Trophoblast cell (in vitro differentiated cells and primary cell): ENCODE measurements at regions not wholly inside any gene's neighbourhood (a gene's known extent, or its start where the extent isn't known, plus 50 kb on each side); places are given as distances from the start of the nearest gene placed in this dataset.

Source experiments
- DNase-seq, 2 donors: peaks; one replicate each; pipeline ENCODE4 v3.0.0-alpha.2; 2016
- H2AFZ ChIP-seq: 2 replicates; pipeline ENCODE4 v1.6.1; 2013; ENCODE audit warnings: low read length, moderate library complexity, mild to moderate bottlenecking; ENCODE audit not compliant: insufficient read depth, poor library complexity
- H2AK5ac ChIP-seq: 2 replicates; pipeline ENCODE4 v1.6.1; 2013; ENCODE audit warnings: mild to moderate bottlenecking, low read length
- H2BK120ac ChIP-seq: 2 replicates; pipeline ENCODE4 v1.6.1; 2013; ENCODE audit warnings: low read length, mild to moderate bottlenecking, moderate library complexity; ENCODE audit not compliant: insufficient read depth, poor library complexity
- H2BK12ac ChIP-seq: 2 replicates; pipeline ENCODE4 v1.6.1; 2013; ENCODE audit warnings: mild to moderate bottlenecking, low read length, moderate library complexity
- H2BK5ac ChIP-seq: 2 replicates; pipeline ENCODE4 v1.6.1; 2013; ENCODE audit warnings: low read length, low read depth, moderate library complexity, mild to moderate bottlenecking; ENCODE audit not compliant: poor library complexity
- H3K14ac ChIP-seq: 2 replicates; pipeline ENCODE4 v1.6.1; 2013; ENCODE audit warnings: mild to moderate bottlenecking, low read length
- H3K18ac ChIP-seq: 2 replicates; pipeline ENCODE4 v1.6.1; 2013; ENCODE audit warnings: mild to moderate bottlenecking, low read length
- H3K23ac ChIP-seq: 2 replicates; pipeline ENCODE4 v1.6.1; 2013; ENCODE audit warnings: low read length
- H3K27ac ChIP-seq: 2 replicates; pipeline ENCODE4 v1.5.1; 2013; ENCODE audit warnings: low read depth, mild to moderate bottlenecking, inconsistent platforms, low read length, moderate library complexity
- H3K27me3 ChIP-seq: 2 replicates; pipeline ENCODE4 v1.6.1; 2013; ENCODE audit warnings: inconsistent platforms, mild to moderate bottlenecking, low read length, moderate library complexity; ENCODE audit not compliant: insufficient read depth
- H3K36me3 ChIP-seq, 2 experiments: 1 replicate in 1 of 2; 2 replicates in 1 of 2; pipeline ENCODE4 v1.6.1; 2013; ENCODE audit warnings: low read length in 2 of 2, mild to moderate bottlenecking in 2 of 2, moderate library complexity in 1 of 2; ENCODE audit not compliant: insufficient read depth in 2 of 2, control insufficient read depth in 1 of 2
- H3K4ac ChIP-seq: 2 replicates; pipeline ENCODE4 v1.6.1; 2013; ENCODE audit warnings: low read depth, mild to moderate bottlenecking, low read length, moderate library complexity
- H3K4me1 ChIP-seq, 2 experiments: 1 replicate in 1 of 2; 2 replicates in 1 of 2; pipeline ENCODE4 v1.6.1; 2013; ENCODE audit warnings: low read length in 2 of 2, mild to moderate bottlenecking in 2 of 2, moderate library complexity in 1 of 2; ENCODE audit not compliant: insufficient read depth in 2 of 2, control insufficient read depth in 1 of 2
- H3K4me2 ChIP-seq: 2 replicates; pipeline ENCODE4 v1.6.1; 2013; ENCODE audit warnings: inconsistent platforms, mild to moderate bottlenecking, low read length, moderate library complexity
- H3K4me3 ChIP-seq: 2 replicates; pipeline ENCODE4 v1.5.1; 2013; ENCODE audit warnings: mild to moderate bottlenecking, low read depth, low read length, inconsistent platforms
- H3K79me1 ChIP-seq: one replicate; pipeline ENCODE4 v1.6.1; 2013; ENCODE audit warnings: low read length
- H3K79me2 ChIP-seq: 2 replicates; pipeline ENCODE4 v1.6.1; 2013; ENCODE audit warnings: low read length, mild to moderate bottlenecking; ENCODE audit not compliant: control insufficient read depth, insufficient read depth, poor library complexity
- H3K9ac ChIP-seq: 2 replicates; pipeline ENCODE4 v1.6.1; 2013; ENCODE audit warnings: mild to moderate bottlenecking, low read length
- H3K9me3 ChIP-seq: 2 replicates; pipeline ENCODE4 v1.6.1; 2013; ENCODE audit warnings: low read depth, mild to moderate bottlenecking, control low read depth, inconsistent platforms, low read length; ENCODE audit not compliant: insufficient read depth
- H4K12ac ChIP-seq: 2 replicates; pipeline ENCODE4 v1.6.1; 2013; ENCODE audit warnings: low read depth, mild to moderate bottlenecking, low read length, moderate library complexity
- H4K8ac ChIP-seq: 2 replicates; pipeline ENCODE4 v1.6.1; 2013; ENCODE audit warnings: low read depth, mild to moderate bottlenecking, low read length, moderate library complexity
- H4K91ac ChIP-seq: one replicate; pipeline ENCODE4 v1.6.1; 2013; ENCODE audit warnings: low read depth, mild to moderate bottlenecking, low read length, moderate library complexity
- WGBS: extraction: QIAGEN DNeasy Blood & Tissue Kit; methylation state at CpG from one replicate; pipeline ENCODE4 v1.1.7; 2013; ENCODE audit warnings: missing lambda C conversion rate; ENCODE audit not compliant: insufficient read length, insufficient coverage; ENCODE audit errors: extremely low coverage; 5-methylcytosine and 5-hydroxymethylcytosine counted together

- Histone ChIP-seq H2AFZ (no peak overlapping the region), H2BK12ac (no peak overlapping the region), H3K4me3 (no peak overlapping the region), H3K27me3 (no peaks in the 10 kb centered on the region), H3K18ac (no peak overlapping the region), H3K14ac (no peak overlapping the region), H4K91ac (no peak overlapping the region), H3K9ac (no peak overlapping the region), H3K9me3 (peaks cover 15% of the 10 kb centered on the region), H3K4me2 (no peak overlapping the region), H3K4ac (no peak overlapping the region), H3K23ac (no peak overlapping the region), H3K4me1 (no peaks in the 10 kb centered on the region), H3K79me2 (no peaks in the 10 kb centered on the region), H3K27ac (no peak overlapping the region), H2BK120ac (no peak overlapping the region), H4K12ac (no peak overlapping the region), H2AK5ac (no peak overlapping the region), H4K8ac (no peak overlapping the region), H3K79me1 (no peaks in the 10 kb centered on the region), H3K36me3 (no peaks in the 10 kb centered on the region), H2BK5ac (no peak overlapping the region)
- no peak for DNase-seq
- no CpG with 5 or more reads among the region's 4 CpGs for WGBS
Observed at GRCh38 chr5:135750506-135750905, 84.0 kb upstream of the SLC25A48 start.

GRCh38 chr5:135747824-135748223, 86.6 kb upstream of the SLC25A48 start:
- H3K79me2 ChIP-seq, result no peaks in the 10 kb centered on the region
- DNase-seq, result no peak
- no peak overlapping the region for H2BK120ac ChIP-seq
- no peak overlapping the region for H4K12ac ChIP-seq
- no peak overlapping the region for H2BK12ac ChIP-seq
- H3K27ac ChIP-seq, result no peak overlapping the region
- H3K27me3 ChIP-seq, result no peaks in the 10 kb centered on the region
- no CpG with 5 or more reads among the region's 2 CpGs for WGBS
- H3K4me3 ChIP-seq, result no peak overlapping the region
- H3K4me2 ChIP-seq, result no peak overlapping the region
- no peak overlapping the region for H3K23ac ChIP-seq
- H3K4me1 ChIP-seq, result no peaks in the 10 kb centered on the region
- no peak overlapping the region for H3K14ac ChIP-seq
- H3K36me3 ChIP-seq, result no peaks in the 10 kb centered on the region
- H3K4ac ChIP-seq, result no peak overlapping the region
- no peak overlapping the region for H2BK5ac ChIP-seq
- no peak overlapping the region for H4K8ac ChIP-seq
- H2AFZ ChIP-seq, result no peak overlapping the region
- no peak overlapping the region for H3K18ac ChIP-seq
- no peak overlapping the region for H3K9ac ChIP-seq
- H3K79me1 ChIP-seq, result no peaks in the 10 kb centered on the region
- peaks cover 17% of the 10 kb centered on the region for H3K9me3 ChIP-seq
- H2AK5ac ChIP-seq, result no peak overlapping the region
- H4K91ac ChIP-seq, result no peak overlapping the region

- Histone ChIP-seq H2BK120ac (no peak overlapping the region), H3K9ac (no peak overlapping the region), H3K27ac (no peak overlapping the region), H4K12ac (no peak overlapping the region), H3K4me2 (no peak overlapping the region), H2AFZ (no peak overlapping the region), H2AK5ac (no peak overlapping the region), H3K79me2 (no peaks in the 10 kb centered on the region), H3K4me1 (no peaks in the 10 kb centered on the region), H2BK12ac (no peak overlapping the region), H2BK5ac (no peak overlapping the region), H4K8ac (no peak overlapping the region), H4K91ac (no peak overlapping the region), H3K4me3 (peak overlapping the region; percentile 49), H3K27me3 (no peaks in the 10 kb centered on the region), H3K18ac (no peak overlapping the region), H3K9me3 (peaks cover 16% of the 10 kb centered on the region), H3K79me1 (no peaks in the 10 kb centered on the region), H3K23ac (no peak overlapping the region), H3K14ac (no peak overlapping the region), H3K4ac (no peak overlapping the region), H3K36me3 (no peaks in the 10 kb centered on the region)
- DNase-seq, result no peak
- no CpG with 5 or more reads among the region's 18 CpGs for WGBS
Observed at GRCh38 chr5:135745897-135746500, 88.5 kb upstream of the SLC25A48 start.

GRCh38 chr5:135743705-135744411, 90.6 kb upstream of the SLC25A48 start:
- no peak overlapping the region for H3K4ac ChIP-seq

More at GRCh38 chr5:135743705-135744411, 90.6 kb upstream of the SLC25A48 start:
- Histone ChIP-seq H3K9ac (no peak overlapping the region), H3K23ac (no peak overlapping the region), H3K4me2 (no peak overlapping the region), H4K12ac (no peak overlapping the region), H4K8ac (no peak overlapping the region), H3K4me3 (no peak overlapping the region), H4K91ac (no peak overlapping the region), H3K27me3 (no peaks in the 10 kb centered on the region), H3K36me3 (no peaks in the 10 kb centered on the region), H3K79me2 (no peaks in the 10 kb centered on the region), H3K9me3 (peaks cover 12% of the 10 kb centered on the region), H2AFZ (no peak overlapping the region), H2BK12ac (no peak overlapping the region), H2BK120ac (no peak overlapping the region), H3K27ac (no peak overlapping the region), H3K14ac (no peak overlapping the region), H2BK5ac (no peak overlapping the region), H3K4me1 (no peaks in the 10 kb centered on the region), H2AK5ac (no peak overlapping the region), H3K79me1 (no peaks in the 10 kb centered on the region), H3K18ac (no peak overlapping the region)
- WGBS, result no CpG with 5 or more reads among the region's 2 CpGs
- no peak for DNase-seq
